KMS-11 (cell line): ENCODE measurements at regions not wholly inside any gene's neighbourhood (a gene's known extent, or its start where the extent isn't known, plus 50 kb on each side); places are given as distances from the start of the nearest gene placed in this dataset.

ENCODE experiments used
- H2AFZ ChIP-seq: fragments of 200-600 bp; sonication (generic); 2 replicates; pipeline ENCODE4 v1.6.1; 2016; ENCODE audit warnings: antibody characterized with exemption, mixed run types, low read depth
- H3K27ac ChIP-seq: fragments of 200-600 bp; sonication (generic); 2 replicates; pipeline ENCODE4 v1.6.1; 2016; ENCODE audit warnings: mild to moderate bottlenecking, mixed run types
- H3K27me3 ChIP-seq: fragments of 200-600 bp; sonication (generic); 2 replicates; pipeline ENCODE4 v1.6.1; 2017; ENCODE audit warnings: mild to moderate bottlenecking, low read depth, mixed run types, moderate library complexity; ENCODE audit not compliant: insufficient read depth
- H3K36me3 ChIP-seq: fragments of 200-600 bp; sonication (generic); 2 replicates; pipeline ENCODE4 v1.6.1; 2017; ENCODE audit warnings: mild to moderate bottlenecking, mixed run types; ENCODE audit not compliant: insufficient read depth
- H3K4me1 ChIP-seq: fragments of 200-600 bp; sonication (generic); 2 replicates; pipeline ENCODE4 v1.6.1; 2016; ENCODE audit warnings: mild to moderate bottlenecking, low read depth, mixed run types; ENCODE audit not compliant: poor library complexity, severe bottlenecking
- H3K4me2 ChIP-seq: fragments of 200-600 bp; sonication (generic); 2 replicates; pipeline ENCODE4 v1.7.0; 2016; ENCODE audit warnings: mild to moderate bottlenecking, mixed run types
- H3K4me3 ChIP-seq: fragments of 200-600 bp; sonication (generic); IDR thresholded peaks from 2 replicates; pipeline ENCODE4 v1.6.1; 2017; ENCODE audit warnings: low read depth, low read length, mixed read lengths; ENCODE audit not compliant: insufficient read depth
- H3K79me2 ChIP-seq: fragments of 200-600 bp; sonication (generic); 2 replicates; pipeline ENCODE4 v1.6.1; 2016; ENCODE audit warnings: low read depth, mixed run types; ENCODE audit not compliant: insufficient read depth
- H3K9ac ChIP-seq: fragments of 200-600 bp; sonication (generic); 2 replicates; pipeline ENCODE4 v1.6.1; 2016; ENCODE audit warnings: mild to moderate bottlenecking, mixed run types
- H4K20me1 ChIP-seq: fragments of 200-600 bp; sonication (generic); 2 replicates; pipeline ENCODE4 v1.6.1; 2016; ENCODE audit warnings: mild to moderate bottlenecking, mixed run types; ENCODE audit not compliant: insufficient read depth
- TF ChIP-seq, protein P1 (sequence below): fragments of 200-600 bp; sonication (generic); conservative IDR thresholded peaks from 2 replicates; pipeline ENCODE4 v1.6.1; 2017; ENCODE audit warnings: low read depth, mild to moderate bottlenecking, antibody characterized with exemption, low read length, moderate library complexity, mixed read lengths

DNA sequence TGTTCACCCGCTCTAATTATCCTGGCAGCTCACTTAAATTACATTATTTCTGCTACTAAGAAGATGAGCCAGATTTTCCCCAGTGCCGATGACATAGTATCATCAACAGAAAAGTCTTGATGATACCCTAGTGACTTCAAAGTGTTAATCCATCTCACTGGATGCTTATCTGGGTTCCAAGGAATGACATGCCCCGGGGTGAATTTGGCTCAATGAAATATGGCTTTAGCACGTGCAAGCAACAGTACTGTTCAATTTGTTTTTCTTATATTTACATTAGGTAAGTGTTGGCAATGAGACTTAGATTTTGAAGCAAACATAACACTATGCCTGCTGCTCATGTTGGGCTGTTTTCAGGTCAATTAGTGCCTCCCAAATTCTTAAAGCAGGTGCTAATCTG, 548.2 kb upstream of the SLITRK1 start:
- TF ChIP-seq, protein P1, sequence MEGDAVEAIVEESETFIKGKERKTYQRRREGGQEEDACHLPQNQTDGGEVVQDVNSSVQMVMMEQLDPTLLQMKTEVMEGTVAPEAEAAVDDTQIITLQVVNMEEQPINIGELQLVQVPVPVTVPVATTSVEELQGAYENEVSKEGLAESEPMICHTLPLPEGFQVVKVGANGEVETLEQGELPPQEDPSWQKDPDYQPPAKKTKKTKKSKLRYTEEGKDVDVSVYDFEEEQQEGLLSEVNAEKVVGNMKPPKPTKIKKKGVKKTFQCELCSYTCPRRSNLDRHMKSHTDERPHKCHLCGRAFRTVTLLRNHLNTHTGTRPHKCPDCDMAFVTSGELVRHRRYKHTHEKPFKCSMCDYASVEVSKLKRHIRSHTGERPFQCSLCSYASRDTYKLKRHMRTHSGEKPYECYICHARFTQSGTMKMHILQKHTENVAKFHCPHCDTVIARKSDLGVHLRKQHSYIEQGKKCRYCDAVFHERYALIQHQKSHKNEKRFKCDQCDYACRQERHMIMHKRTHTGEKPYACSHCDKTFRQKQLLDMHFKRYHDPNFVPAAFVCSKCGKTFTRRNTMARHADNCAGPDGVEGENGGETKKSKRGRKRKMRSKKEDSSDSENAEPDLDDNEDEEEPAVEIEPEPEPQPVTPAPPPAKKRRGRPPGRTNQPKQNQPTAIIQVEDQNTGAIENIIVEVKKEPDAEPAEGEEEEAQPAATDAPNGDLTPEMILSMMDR: no peak
- no peak overlapping the region for H3K27ac ChIP-seq
- H3K79me2 ChIP-seq: no peaks in the 10 kb centered on the region
- H3K4me1 ChIP-seq: no peaks in the 10 kb centered on the region
- H3K4me2 ChIP-seq: no peak overlapping the region
- H3K36me3 ChIP-seq: no peaks in the 10 kb centered on the region
- no peak overlapping the region for H2AFZ ChIP-seq
- no peak overlapping the region for H3K9ac ChIP-seq
- no peak overlapping the region for H3K4me3 ChIP-seq
- H4K20me1 ChIP-seq: no peaks in the 10 kb centered on the region
- H3K27me3 ChIP-seq: no peaks in the 10 kb centered on the region

DNA sequence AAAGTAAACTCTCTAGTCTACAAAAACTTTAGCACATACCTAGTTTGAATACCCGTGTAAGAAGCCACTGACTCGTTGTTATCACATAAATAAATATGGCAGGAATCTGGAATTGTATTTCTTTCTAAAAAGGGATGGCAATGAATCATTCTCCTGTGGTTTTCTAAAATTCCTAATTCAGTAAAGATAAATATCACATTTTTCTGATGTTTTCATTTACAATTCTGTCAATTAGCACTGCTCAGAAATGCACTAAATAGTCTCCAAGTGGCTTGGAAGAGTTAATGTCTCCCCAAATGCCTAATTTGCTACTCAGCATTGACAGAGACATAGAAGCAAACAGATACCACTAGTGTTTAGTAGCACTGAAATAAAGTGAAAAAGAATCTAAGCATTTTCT, 547.7 kb upstream of the SLITRK1 start:
- no peaks in the 10 kb centered on the region for H3K4me1 ChIP-seq
- H3K27ac ChIP-seq: no peak overlapping the region
- no peaks in the 10 kb centered on the region for H3K36me3 ChIP-seq
- H3K79me2 ChIP-seq: no peaks in the 10 kb centered on the region
- no peak overlapping the region for H3K4me3 ChIP-seq
- H2AFZ ChIP-seq: no peak overlapping the region
- no peaks in the 10 kb centered on the region for H3K27me3 ChIP-seq
- H3K4me2 ChIP-seq: no peak overlapping the region
- H3K9ac ChIP-seq: no peak overlapping the region
- H4K20me1 ChIP-seq: no peaks in the 10 kb centered on the region
- TF ChIP-seq, protein P1: no peak

- Histone ChIP-seq H3K4me1 (no peaks in the 10 kb centered on the region), H3K4me3 (no peak overlapping the region), H3K79me2 (no peaks in the 10 kb centered on the region), H4K20me1 (no peaks in the 10 kb centered on the region), H3K9ac (no peak overlapping the region), H3K27me3 (no peaks in the 10 kb centered on the region), H3K4me2 (no peak overlapping the region), H3K27ac (no peak overlapping the region), H2AFZ (no peak overlapping the region), H3K36me3 (no peaks in the 10 kb centered on the region)
- TF ChIP-seq, protein P1: no peak
Observed at GRCh38 chr13:84418041-84418440, 535.8 kb upstream of the SLITRK1 start.

DNA sequence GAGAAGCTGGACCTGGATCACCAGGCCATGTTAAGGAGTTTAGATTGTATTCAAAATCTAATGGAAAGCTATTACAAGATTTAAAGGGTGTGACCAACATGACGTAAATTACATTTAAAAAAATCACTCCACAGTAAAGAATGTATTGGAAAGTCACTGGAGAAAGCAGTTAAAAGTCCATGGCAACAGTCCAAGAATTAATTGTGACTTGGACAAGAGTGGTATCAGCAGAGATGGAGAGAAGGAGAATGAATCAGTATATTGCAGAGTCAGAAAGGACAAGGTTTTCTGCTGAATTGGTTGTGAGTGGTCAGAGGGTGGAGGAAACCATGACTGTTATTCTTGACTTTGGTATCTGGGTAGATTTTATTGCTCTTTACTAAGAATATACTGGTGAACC, 535.1 kb upstream of the SLITRK1 start:
- H3K4me3 ChIP-seq: no peak overlapping the region
- H3K4me1 ChIP-seq: no peaks in the 10 kb centered on the region
- H3K36me3 ChIP-seq: no peaks in the 10 kb centered on the region
- H2AFZ ChIP-seq: no peak overlapping the region
- H3K79me2 ChIP-seq: no peaks in the 10 kb centered on the region
- H3K9ac ChIP-seq: no peak overlapping the region
- no peak overlapping the region for H3K4me2 ChIP-seq
- H3K27ac ChIP-seq: no peak overlapping the region
- no peaks in the 10 kb centered on the region for H4K20me1 ChIP-seq
- H3K27me3 ChIP-seq: no peaks in the 10 kb centered on the region
- TF ChIP-seq, protein P1: no peak
